ENCODE measurements at regions not wholly inside any gene's neighbourhood (a gene's known extent, or its start where the extent isn't known, plus 50 kb on each side); places are given as distances from the start of the nearest gene placed in this dataset.

DNA sequence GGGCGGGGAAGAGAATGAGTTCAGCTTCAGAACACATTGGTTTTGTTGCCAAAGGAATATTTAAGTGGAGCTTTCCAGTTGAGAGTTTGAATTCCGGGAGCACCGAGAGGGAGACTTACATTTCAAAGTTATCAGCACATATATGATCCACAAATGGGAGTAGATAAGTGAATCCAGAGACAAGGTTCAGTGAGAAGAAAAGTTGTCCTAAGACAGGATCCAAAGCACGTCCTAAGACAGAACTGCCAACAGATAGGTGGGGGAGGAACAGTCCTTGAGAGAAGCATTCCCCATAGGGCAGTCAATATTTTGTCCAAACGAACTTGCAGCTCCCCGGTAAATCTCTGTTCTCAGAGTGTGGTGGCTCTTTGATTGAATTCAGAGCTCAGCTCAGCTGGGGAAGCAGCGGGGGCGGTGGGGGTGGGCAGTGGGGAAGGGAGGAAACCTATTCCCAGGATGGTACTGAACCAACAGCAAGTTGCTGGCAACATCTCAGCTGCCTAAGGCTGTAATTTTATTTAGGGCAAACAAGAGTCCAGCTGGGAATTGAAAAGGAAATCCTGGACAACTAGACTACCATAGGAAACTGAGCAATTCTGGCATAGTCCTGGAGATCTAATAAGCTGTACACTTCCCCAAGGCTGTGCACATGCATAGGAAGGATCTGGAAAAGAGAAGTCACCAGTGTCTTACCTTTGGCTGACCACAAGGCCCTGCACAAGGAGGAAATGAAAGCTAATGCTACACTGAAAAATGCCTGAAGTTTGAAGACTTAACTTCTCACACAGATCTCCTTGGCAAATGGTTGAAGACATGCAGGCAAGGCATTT, 94.2 kb upstream of the CXCL12 start:
- Mint-ChIP-seq H3K4me1 (no peaks in the 10 kb centered on the region), H3K27ac (ENCODE audit: low read depth) (no peak overlapping the region), H3K9me3 (peaks cover 12% of the 10 kb centered on the region), H3K36me3 (ENCODE audit: insufficient read depth) (no peaks in the 10 kb centered on the region), H3K4me3 (no peak overlapping the region), H3K27me3 (peaks cover 9% of the 10 kb centered on the region)
- no peak for DNase-seq (ENCODE audit: low spot score in 2 of 2)
- ATAC-seq (replicated peaks; ENCODE audit: extremely low read depth, poor library complexity, severe bottlenecking): no peak

DNA sequence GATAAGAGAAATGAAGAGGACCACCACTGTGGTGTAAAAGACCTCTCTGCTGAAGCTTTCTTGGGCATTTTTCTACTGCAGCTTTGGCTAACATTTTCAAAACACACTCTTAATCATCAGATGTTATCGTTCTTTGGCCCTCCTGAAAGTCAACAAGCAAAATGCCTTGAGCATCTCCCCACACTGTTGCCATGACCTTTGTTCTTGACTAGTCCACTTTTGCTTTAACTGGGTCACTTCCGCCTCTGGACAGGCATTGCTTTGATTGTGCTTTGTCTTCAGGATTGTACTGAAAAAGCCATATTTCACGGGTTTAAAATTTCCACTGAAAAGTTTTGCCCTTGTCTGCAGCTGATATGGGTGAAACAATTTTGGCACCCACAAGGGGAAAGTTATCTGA, 107.8 kb upstream of the CXCL12 start:
- Mint-ChIP-seq H3K4me3 (no peak overlapping the region), H3K9me3 (peaks cover 9% of the 10 kb centered on the region), H3K36me3 (ENCODE audit: insufficient read depth) (no peaks in the 10 kb centered on the region), H3K4me1 (no peaks in the 10 kb centered on the region), H3K27me3 (peaks cover 11% of the 10 kb centered on the region), H3K27ac (ENCODE audit: low read depth) (no peak overlapping the region)
- DNase-seq (ENCODE audit: low spot score in 2 of 2) (no peak), ATAC-seq (replicated peaks; ENCODE audit: extremely low read depth, poor library complexity, severe bottlenecking) (no peak)

DNA sequence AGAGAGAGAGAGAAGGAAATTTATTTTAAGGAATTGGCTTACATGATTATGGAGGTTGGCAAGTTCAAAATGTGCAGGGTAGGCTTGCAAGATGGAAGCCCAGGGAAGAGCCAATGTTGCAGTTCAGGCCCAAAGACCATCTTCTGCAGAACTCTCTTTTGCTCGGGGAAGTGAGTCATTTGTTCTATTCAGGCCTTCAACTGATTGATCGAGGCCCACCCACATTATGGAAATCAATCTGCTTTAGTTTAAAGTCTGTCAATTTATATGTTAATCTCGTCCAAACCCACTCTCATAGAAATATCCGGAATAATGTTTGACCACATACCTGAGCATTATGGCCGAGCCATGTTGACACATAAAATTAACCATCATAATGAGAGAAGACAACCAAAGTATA, 113.3 kb upstream of the CXCL12 start:
- Mint-ChIP-seq H3K4me1 (no peaks in the 10 kb centered on the region), H3K36me3 (ENCODE audit: insufficient read depth) (no peaks in the 10 kb centered on the region), H3K27me3 (no peaks in the 10 kb centered on the region), H3K27ac (ENCODE audit: low read depth) (no peak overlapping the region), H3K4me3 (no peak overlapping the region), H3K9me3 (no peaks in the 10 kb centered on the region)
- DNase-seq (ENCODE audit: low spot score in 2 of 2) (no peak), ATAC-seq (replicated peaks; ENCODE audit: extremely low read depth, poor library complexity, severe bottlenecking) (no peak)

DNA sequence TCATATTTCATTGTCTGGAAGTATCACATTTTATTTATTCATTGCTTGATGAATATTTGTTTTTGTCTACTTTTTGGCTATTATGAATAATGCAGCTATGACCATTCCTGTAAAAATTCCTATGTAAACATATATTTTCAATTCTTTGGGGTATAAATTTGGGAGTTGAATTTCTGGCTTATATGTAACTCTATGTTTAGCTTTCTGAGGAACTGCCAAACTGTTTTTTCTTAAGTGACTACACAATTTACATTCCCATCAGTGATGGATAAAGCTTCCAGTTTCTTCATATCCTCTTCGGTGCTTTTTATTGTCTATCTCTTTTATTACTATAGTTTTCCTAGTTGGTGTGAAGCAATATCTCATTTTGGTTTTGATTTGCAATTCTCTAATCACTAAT, 115.6 kb upstream of the CXCL12 start:
- no peak overlapping the region for H3K4me3 Mint-ChIP-seq
- H3K27ac Mint-ChIP-seq (ENCODE audit: low read depth): no peak overlapping the region
- H3K36me3 Mint-ChIP-seq (ENCODE audit: insufficient read depth): no peaks in the 10 kb centered on the region
- H3K27me3 Mint-ChIP-seq: no peaks in the 10 kb centered on the region
- H3K9me3 Mint-ChIP-seq: no peaks in the 10 kb centered on the region
- H3K4me1 Mint-ChIP-seq: no peaks in the 10 kb centered on the region
- DNase-seq (ENCODE audit: low spot score in 2 of 2) (no peak), ATAC-seq (replicated peaks; ENCODE audit: extremely low read depth, poor library complexity, severe bottlenecking) (no peak)

DNA sequence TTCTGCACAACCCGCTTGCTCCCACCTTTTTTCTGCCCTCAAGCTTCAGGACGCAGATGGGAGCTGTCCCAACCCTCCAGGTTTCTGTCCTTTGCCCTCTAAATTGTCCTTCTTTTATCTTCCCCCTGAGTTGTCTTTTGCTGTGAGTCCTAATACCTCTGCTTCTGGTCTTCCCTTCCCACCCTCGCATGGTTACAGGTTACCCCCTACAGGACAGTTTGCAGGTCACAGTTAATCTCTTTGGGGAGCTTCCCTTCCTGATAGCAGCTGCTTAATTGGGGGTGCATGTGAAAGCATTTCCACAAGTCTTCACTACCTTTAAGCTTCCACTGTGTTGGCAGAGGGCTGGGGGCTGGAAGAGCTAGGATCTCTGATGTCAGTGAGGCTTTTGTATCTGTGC, 121.5 kb upstream of the CXCL12 start:
- ATAC-seq (replicated peaks; ENCODE audit: extremely low read depth, poor library complexity, severe bottlenecking) (no peak), DNase-seq (ENCODE audit: low spot score in 2 of 2) (no peak)
- no peak overlapping the region for H3K4me3 Mint-ChIP-seq
- H3K36me3 Mint-ChIP-seq (ENCODE audit: insufficient read depth): peaks cover 1% of the 10 kb centered on the region
- H3K4me1 Mint-ChIP-seq: no peaks in the 10 kb centered on the region
- H3K27ac Mint-ChIP-seq (ENCODE audit: low read depth): no peak overlapping the region
- H3K9me3 Mint-ChIP-seq: peaks cover 6% of the 10 kb centered on the region
- no peaks in the 10 kb centered on the region for H3K27me3 Mint-ChIP-seq

DNA sequence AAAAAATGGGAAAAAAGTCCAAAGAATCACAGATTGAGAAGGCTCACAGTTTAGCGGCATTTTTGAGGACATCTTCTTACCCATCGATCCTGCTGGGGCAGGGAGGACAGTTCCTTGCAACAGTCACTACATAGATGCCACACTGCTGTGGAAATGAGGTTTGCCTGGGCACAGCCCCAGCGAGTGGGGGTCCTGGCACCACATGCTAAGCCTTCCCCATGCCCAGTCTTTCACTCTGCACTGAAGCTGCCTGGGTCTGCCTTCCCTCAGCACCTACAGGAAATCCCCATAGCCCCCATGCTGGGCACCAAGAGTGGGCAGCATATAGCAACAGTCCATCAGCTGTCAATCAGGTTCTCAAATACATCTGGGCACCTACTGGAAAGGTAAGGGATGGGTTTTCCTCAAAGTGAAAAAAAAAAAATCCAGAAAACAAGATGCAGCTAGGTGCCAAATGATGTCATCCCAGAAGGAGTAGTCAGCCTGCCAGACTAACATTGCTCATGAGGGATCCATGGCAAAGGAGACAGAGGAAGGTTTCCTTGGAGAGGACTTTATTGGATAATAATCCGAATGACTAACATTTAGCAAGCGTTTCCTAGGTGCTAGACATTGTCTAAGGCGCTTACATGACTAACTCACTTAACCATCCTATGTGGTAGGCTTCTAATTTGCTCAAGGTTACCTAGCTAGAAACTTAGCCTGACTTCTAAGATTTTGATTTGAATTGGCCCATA, 125.7 kb upstream of the CXCL12 start:
- no peaks in the 10 kb centered on the region for H3K4me1 Mint-ChIP-seq
- DNase-seq (ENCODE audit: low spot score in 2 of 2) (no peak), ATAC-seq (replicated peaks; ENCODE audit: extremely low read depth, poor library complexity, severe bottlenecking) (no peak)
- peaks cover 6% of the 10 kb centered on the region for H3K9me3 Mint-ChIP-seq
- H3K27me3 Mint-ChIP-seq: no peaks in the 10 kb centered on the region
- H3K36me3 Mint-ChIP-seq (ENCODE audit: insufficient read depth): peaks cover 1% of the 10 kb centered on the region
- H3K4me3 Mint-ChIP-seq: no peak overlapping the region
- no peak overlapping the region for H3K27ac Mint-ChIP-seq (ENCODE audit: low read depth)

DNA sequence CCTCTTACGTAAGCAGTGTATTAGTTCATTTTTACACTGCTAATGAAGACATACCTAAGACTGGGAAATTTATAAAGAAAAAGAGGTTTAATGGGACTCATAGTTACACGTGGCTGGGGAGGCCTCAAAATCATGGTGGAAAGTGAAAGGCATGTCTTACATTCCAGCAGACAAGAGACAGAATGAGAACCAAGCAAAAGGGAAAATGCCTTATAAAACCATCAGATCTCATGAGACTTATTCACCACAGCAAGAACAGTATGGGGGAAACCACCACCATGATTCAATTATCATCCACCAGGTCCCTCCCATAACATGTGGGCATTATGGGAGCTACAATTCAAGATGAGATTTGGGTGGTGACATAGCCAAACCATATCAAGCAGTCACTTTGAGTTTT, 126.3 kb upstream of the CXCL12 start:
- no peaks in the 10 kb centered on the region for H3K4me1 Mint-ChIP-seq
- H3K9me3 Mint-ChIP-seq: peaks cover 6% of the 10 kb centered on the region
- ATAC-seq (replicated peaks; ENCODE audit: extremely low read depth, poor library complexity, severe bottlenecking) (no peak), DNase-seq (ENCODE audit: low spot score in 2 of 2) (no peak)
- no peaks in the 10 kb centered on the region for H3K27me3 Mint-ChIP-seq
- H3K36me3 Mint-ChIP-seq (ENCODE audit: insufficient read depth): no peaks in the 10 kb centered on the region
- no peak overlapping the region for H3K4me3 Mint-ChIP-seq
- no peak overlapping the region for H3K27ac Mint-ChIP-seq (ENCODE audit: low read depth)

DNA sequence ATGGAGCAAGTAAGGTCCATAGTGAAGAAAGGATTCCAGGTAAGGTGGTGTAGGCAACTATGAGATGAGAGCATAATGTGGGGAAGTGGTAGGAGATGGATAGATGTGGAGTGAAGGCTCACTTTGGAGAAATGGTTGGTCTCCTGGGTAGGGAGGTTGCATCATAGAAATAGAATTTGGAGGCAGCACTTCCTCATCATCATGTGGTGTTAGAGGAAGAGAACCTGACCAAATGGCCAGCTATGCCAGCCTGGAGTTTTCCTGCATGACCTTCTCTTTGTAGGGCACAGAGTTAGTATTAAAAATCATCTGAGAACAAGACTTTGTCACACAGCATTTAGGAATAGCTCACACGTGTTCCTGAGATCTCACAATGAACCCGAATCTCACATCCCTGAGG, 126.7 kb upstream of the CXCL12 start:
- no peaks in the 10 kb centered on the region for H3K36me3 Mint-ChIP-seq (ENCODE audit: insufficient read depth)
- no peak overlapping the region for H3K4me3 Mint-ChIP-seq
- H3K27me3 Mint-ChIP-seq: no peaks in the 10 kb centered on the region
- ATAC-seq (replicated peaks; ENCODE audit: extremely low read depth, poor library complexity, severe bottlenecking) (no peak), DNase-seq (ENCODE audit: low spot score in 2 of 2) (no peak)
- no peaks in the 10 kb centered on the region for H3K4me1 Mint-ChIP-seq
- peaks cover 6% of the 10 kb centered on the region for H3K9me3 Mint-ChIP-seq
- no peak overlapping the region for H3K27ac Mint-ChIP-seq (ENCODE audit: low read depth)

DNA sequence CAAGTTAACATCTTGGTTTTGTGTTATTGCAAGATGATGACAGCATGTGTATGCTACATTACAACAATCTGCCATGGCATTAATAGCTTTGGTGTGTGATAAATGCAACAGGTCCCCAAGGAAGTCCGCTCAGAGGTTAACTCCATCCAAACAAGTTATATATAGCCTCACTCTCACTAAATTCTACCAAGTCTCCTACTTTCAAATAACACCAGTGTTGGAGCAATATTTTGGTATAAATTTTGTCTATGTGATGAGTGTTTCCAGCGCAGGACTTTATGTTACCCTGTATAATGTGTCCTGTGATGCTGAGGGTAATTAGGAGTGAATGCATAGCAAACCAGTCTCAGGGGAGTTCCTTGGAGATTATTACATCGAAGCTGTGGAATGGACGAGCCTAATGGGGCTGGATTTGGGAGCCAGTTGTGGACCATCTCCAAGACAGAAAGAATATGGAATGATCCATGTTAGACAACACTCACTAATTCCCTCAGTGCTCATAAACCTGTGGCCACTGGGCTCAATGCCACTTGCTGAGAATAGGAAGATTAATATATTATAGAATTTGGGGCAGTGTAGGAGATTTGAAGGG, 127.6 kb upstream of the CXCL12 start:
- Mint-ChIP-seq H3K4me1 (no peaks in the 10 kb centered on the region), H3K36me3 (ENCODE audit: insufficient read depth) (no peaks in the 10 kb centered on the region), H3K27me3 (no peaks in the 10 kb centered on the region), H3K9me3 (peaks cover under 1% of the 10 kb centered on the region), H3K27ac (ENCODE audit: low read depth) (no peak overlapping the region), H3K4me3 (no peak overlapping the region)
- ATAC-seq (replicated peaks; ENCODE audit: extremely low read depth, poor library complexity, severe bottlenecking): no peak
- DNase-seq (ENCODE audit: low spot score in 2 of 2): no peak

DNA sequence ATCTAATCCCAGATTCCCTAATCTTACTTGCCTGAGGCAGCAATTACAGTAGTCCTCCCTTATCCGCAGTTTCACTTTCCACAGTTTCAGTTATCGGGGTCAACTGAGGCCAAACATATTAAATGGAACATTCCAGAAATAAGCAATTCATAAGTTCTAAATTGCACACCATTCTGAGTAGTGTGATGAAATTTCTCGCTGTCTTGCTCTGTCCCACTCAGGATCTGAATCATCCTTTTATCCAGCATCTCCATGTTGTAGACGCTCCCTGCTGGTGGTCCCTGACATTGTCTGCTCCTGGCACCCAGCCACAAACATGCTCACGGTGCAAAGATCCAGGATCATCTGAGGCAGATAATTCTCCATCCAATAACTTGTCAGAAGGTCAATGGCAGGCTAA, 128.7 kb upstream of the CXCL12 start:
- no peak overlapping the region for H3K27ac Mint-ChIP-seq (ENCODE audit: low read depth)
- no peak for ATAC-seq (replicated peaks; ENCODE audit: extremely low read depth, poor library complexity, severe bottlenecking)

DNA sequence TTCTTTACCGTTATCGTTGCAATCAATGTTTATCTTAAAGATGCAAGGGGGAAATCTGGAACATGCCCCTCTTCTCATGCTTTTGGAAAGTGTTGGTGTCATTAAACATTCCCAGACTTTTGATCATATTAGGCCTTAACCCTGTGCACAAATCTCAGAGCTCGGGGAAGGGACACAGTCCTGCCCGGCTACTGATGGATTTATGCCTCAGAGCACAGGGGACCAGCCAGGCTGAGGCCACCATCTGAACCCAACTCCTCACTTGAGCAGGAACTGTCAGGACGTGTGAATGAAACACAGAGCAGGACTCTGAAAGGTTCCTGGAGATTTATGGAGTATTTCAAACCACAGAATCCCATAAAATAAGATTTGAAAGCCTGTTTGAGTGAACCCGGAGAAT, 132.0 kb upstream of the CXCL12 start:
- Mint-ChIP-seq H3K27me3 (no peaks in the 10 kb centered on the region), H3K27ac (ENCODE audit: low read depth) (no peak overlapping the region), H3K4me3 (no peak overlapping the region), H3K36me3 (ENCODE audit: insufficient read depth) (no peaks in the 10 kb centered on the region), H3K4me1 (no peaks in the 10 kb centered on the region), H3K9me3 (peaks cover 6% of the 10 kb centered on the region)
- no peak for DNase-seq (ENCODE audit: low spot score in 2 of 2)
- ATAC-seq (replicated peaks; ENCODE audit: extremely low read depth, poor library complexity, severe bottlenecking): no peak

More for the DNA sequence above, 128.7 kb upstream of the CXCL12 start:
- Mint-ChIP-seq H3K4me3 (no peak overlapping the region), H3K27me3 (no peaks in the 10 kb centered on the region), H3K4me1 (no peaks in the 10 kb centered on the region), H3K36me3 (ENCODE audit: insufficient read depth) (no peaks in the 10 kb centered on the region), H3K9me3 (no peaks in the 10 kb centered on the region)
- no peak for DNase-seq (ENCODE audit: low spot score in 2 of 2)

DNA sequence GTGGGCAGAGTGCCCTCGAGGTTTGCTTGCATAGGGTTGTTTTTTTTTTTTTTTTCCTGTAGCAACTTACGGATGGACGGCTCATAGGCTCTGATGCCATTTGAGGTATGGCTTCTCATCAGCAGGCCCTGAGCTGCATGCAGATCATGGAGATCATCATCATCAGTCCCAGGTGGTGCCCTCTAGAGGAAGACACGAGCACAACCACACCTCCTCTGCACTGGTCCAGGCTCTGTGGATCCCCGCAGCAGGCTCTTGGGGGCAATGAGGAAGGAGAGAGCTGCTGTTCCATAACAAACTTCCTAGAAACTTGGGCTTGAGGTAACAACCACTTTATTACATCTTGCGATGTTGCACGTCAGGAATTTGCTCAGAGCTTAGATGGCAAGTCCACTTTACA, 132.7 kb upstream of the CXCL12 start:
- H3K4me3 Mint-ChIP-seq: no peak overlapping the region
- H3K9me3 Mint-ChIP-seq: peaks cover 6% of the 10 kb centered on the region
- no peak for DNase-seq (ENCODE audit: low spot score in 2 of 2)
- ATAC-seq (replicated peaks; ENCODE audit: extremely low read depth, poor library complexity, severe bottlenecking): no peak
- no peaks in the 10 kb centered on the region for H3K36me3 Mint-ChIP-seq (ENCODE audit: insufficient read depth)
- H3K27me3 Mint-ChIP-seq: no peaks in the 10 kb centered on the region
- H3K4me1 Mint-ChIP-seq: no peaks in the 10 kb centered on the region
- H3K27ac Mint-ChIP-seq (ENCODE audit: low read depth): no peak overlapping the region

DNA sequence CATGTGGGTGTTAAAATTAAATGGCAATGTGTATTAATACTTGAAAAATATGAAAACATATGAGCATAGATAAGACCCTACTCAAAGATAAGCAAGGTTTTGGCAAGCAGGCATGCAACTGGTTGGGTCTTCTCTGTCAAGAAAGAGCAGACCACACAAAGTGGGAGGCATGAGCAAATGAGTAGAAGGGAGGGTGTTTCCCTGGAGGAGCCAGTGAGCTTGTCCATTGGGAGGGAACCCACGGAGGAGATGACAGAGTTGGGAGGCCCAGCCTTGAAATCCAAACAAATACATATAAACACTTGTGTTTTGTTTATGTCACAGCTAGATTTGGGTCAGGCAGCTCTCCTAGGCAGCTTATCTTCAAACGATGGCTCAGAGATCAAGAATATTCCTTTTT, 134.5 kb upstream of the CXCL12 start:
- Mint-ChIP-seq H3K27me3 (no peaks in the 10 kb centered on the region), H3K4me1 (no peaks in the 10 kb centered on the region), H3K36me3 (ENCODE audit: insufficient read depth) (no peaks in the 10 kb centered on the region), H3K27ac (ENCODE audit: low read depth) (no peak overlapping the region), H3K9me3 (peaks cover 12% of the 10 kb centered on the region), H3K4me3 (no peak overlapping the region)
- DNase-seq (ENCODE audit: low spot score in 2 of 2) (no peak), ATAC-seq (replicated peaks; ENCODE audit: extremely low read depth, poor library complexity, severe bottlenecking) (no peak)

Data from central memory CD8-positive, alpha-beta T cell (primary cell).